Putamen (tissue), 1 donor: ENCODE measurements at regions not wholly inside any gene's neighbourhood (a gene's known extent, or its start where the extent isn't known, plus 50 kb on each side); places are given as distances from the start of the nearest gene placed in this dataset.
"Not testable (repeated sequence)": the region's sequence is repeated elsewhere in the genome, so short reads cannot be mapped to it uniquely, and the experiment has no call there.

ENCODE experiments used
- DNase-seq: peaks from one replicate; pipeline ENCODE4 v3.0.0-alpha.2; 2016; ENCODE audit warnings: low spot score

GRCh38 chrX:63179852-63180251 lies 171.3 kb downstream of the SPIN4 start:
- DNase-seq: not testable (repeated sequence)

GRCh38 chrX:63176578-63176977 lies 174.6 kb downstream of the SPIN4 start:
- DNase-seq: not testable (repeated sequence)

GRCh38 chrX:63173841-63174718 lies 177.1 kb downstream of the SPIN4 start:
- not testable (repeated sequence) for DNase-seq

- DNase-seq: not testable (repeated sequence)
Measured at GRCh38 chrX:63169416-63169815, 181.7 kb downstream of the SPIN4 start.

- not testable (repeated sequence) for DNase-seq
Measured at GRCh38 chrX:63168949-63169348, 182.2 kb downstream of the SPIN4 start.

- not testable (repeated sequence) for DNase-seq
Measured at GRCh38 chrX:63167002-63167401, 184.1 kb downstream of the SPIN4 start.

GRCh38 chrX:63160994-63161393 lies 190.1 kb downstream of the SPIN4 start:
- not testable (repeated sequence) for DNase-seq

GRCh38 chrX:63160340-63160739 lies 190.8 kb downstream of the SPIN4 start:
- not testable (repeated sequence) for DNase-seq

- DNase-seq: not testable (repeated sequence)
Measured at GRCh38 chrX:63145526-63145925, 205.6 kb downstream of the SPIN4 start.

- DNase-seq: not testable (repeated sequence)
Measured at GRCh38 chrX:63142588-63142987, 208.5 kb downstream of the SPIN4 start.

- not testable (repeated sequence) for DNase-seq
Measured at GRCh38 chrX:63135859-63136258, 215.3 kb downstream of the SPIN4 start.

GRCh38 chrX:63128509-63128908 lies 222.6 kb downstream of the SPIN4 start:
- DNase-seq: no peak

- no peak for DNase-seq
Measured at GRCh38 chrX:63115196-63115595, 235.9 kb downstream of the SPIN4 start.

GRCh38 chrX:63101879-63102620 lies 249.1 kb downstream of the SPIN4 start:
- no peak for DNase-seq

- no peak for DNase-seq
Measured at GRCh38 chrX:63058204-63058603, 292.9 kb downstream of the SPIN4 start.

- DNase-seq: no peak
Measured at GRCh38 chrX:63050225-63050624, 300.9 kb downstream of the SPIN4 start.

- DNase-seq: no peak
Measured at GRCh38 chrX:63032811-63033210, 318.3 kb downstream of the SPIN4 start.

GRCh38 chrX:63013549-63013948 lies 337.6 kb downstream of the SPIN4 start:
- DNase-seq: no peak

- no peak for DNase-seq
Measured at GRCh38 chrX:63012574-63012973, 338.6 kb downstream of the SPIN4 start.

- DNase-seq: not testable (repeated sequence)
Measured at GRCh38 chrX:63000196-63000595, 350.9 kb downstream of the SPIN4 start.
